ENCODE measurements at regions not wholly inside any gene's neighbourhood (a gene's known extent, or its start where the extent isn't known, plus 50 kb on each side); places are given as distances from the start of the nearest gene placed in this dataset.

DNA sequence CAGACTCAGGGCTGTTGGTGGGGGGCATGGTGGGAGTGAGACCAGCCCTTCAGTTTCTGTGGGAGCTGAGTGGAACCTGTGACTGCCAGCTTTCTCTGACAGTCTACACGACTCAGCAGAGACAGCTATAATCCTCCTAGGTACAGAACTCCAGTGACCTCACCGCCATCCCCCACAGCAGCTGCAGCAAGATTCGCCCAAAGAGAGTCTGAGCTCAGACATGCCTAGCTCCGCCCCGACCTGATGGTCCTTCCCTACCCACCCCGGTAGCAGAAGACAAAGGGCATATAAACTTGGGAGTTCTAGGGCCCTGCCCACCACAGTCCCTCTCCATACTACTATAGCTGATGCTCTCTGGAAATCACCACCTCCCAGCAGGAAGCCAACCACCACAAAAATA is 500.1 kb downstream of the ETV1 start (continued):
- TF ChIP-seq, protein P1, sequence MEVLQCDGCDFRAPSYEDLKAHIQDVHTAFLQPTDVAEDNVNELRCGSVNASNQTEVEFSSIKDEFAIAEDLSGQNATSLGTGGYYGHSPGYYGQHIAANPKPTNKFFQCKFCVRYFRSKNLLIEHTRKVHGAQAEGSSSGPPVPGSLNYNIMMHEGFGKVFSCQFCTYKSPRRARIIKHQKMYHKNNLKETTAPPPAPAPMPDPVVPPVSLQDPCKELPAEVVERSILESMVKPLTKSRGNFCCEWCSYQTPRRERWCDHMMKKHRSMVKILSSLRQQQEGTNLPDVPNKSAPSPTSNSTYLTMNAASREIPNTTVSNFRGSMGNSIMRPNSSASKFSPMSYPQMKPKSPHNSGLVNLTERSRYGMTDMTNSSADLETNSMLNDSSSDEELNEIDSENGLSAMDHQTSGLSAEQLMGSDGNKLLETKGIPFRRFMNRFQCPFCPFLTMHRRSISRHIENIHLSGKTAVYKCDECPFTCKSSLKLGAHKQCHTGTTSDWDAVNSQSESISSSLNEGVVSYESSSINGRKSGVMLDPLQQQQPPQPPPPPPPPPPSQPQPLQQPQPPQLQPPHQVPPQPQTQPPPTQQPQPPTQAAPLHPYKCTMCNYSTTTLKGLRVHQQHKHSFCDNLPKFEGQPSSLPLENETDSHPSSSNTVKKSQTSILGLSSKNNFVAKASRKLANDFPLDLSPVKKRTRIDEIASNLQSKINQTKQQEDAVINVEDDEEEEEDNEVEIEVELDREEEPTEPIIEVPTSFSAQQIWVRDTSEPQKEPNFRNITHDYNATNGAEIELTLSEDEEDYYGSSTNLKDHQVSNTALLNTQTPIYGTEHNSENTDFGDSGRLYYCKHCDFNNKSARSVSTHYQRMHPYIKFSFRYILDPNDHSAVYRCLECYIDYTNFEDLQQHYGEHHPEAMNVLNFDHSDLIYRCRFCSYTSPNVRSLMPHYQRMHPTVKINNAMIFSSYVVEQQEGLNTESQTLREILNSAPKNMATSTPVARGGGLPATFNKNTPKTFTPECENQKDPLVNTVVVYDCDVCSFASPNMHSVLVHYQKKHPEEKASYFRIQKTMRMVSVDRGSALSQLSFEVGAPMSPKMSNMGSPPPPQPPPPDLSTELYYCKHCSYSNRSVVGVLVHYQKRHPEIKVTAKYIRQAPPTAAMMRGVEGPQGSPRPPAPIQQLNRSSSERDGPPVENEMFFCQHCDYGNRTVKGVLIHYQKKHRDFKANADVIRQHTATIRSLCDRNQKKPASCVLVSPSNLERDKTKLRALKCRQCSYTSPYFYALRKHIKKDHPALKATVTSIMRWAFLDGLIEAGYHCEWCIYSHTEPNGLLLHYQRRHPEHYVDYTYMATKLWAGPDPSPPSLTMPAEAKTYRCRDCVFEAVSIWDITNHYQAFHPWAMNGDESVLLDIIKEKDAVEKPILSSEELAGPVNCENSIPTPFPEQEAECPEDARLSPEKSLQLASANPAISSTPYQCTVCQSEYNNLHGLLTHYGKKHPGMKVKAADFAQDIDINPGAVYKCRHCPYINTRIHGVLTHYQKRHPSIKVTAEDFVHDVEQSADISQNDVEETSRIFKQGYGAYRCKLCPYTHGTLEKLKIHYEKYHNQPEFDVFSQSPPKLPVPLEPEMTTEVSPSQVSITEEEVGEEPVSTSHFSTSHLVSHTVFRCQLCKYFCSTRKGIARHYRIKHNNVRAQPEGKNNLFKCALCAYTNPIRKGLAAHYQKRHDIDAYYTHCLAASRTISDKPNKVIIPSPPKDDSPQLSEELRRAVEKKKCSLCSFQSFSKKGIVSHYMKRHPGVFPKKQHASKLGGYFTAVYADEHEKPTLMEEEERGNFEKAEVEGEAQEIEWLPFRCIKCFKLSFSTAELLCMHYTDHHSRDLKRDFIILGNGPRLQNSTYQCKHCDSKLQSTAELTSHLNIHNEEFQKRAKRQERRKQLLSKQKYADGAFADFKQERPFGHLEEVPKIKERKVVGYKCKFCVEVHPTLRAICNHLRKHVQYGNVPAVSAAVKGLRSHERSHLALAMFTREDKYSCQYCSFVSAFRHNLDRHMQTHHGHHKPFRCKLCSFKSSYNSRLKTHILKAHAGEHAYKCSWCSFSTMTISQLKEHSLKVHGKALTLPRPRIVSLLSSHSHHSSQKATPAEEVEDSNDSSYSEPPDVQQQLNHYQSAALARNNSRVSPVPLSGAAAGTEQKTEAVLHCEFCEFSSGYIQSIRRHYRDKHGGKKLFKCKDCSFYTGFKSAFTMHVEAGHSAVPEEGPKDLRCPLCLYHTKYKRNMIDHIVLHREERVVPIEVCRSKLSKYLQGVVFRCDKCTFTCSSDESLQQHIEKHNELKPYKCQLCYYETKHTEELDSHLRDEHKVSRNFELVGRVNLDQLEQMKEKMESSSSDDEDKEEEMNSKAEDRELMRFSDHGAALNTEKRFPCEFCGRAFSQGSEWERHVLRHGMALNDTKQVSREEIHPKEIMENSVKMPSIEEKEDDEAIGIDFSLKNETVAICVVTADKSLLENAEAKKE (CRISPR knock-in tag; IDR thresholded peaks at IDR 0.05): no peak
- TF ChIP-seq STAT1 (IDR thresholded peaks at IDR 0.05; ENCODE audit: unreplicated experiment): no peak
- no peak for TF ChIP-seq CREB1 (CRISPR knock-in tag; IDR thresholded peaks at IDR 0.05; ENCODE audit: low read depth)
- no peak for TF ChIP-seq POLR2AphosphoS5 (IDR thresholded peaks at IDR 0.05; ENCODE audit: low read depth)
- TF ChIP-seq, protein P2, sequence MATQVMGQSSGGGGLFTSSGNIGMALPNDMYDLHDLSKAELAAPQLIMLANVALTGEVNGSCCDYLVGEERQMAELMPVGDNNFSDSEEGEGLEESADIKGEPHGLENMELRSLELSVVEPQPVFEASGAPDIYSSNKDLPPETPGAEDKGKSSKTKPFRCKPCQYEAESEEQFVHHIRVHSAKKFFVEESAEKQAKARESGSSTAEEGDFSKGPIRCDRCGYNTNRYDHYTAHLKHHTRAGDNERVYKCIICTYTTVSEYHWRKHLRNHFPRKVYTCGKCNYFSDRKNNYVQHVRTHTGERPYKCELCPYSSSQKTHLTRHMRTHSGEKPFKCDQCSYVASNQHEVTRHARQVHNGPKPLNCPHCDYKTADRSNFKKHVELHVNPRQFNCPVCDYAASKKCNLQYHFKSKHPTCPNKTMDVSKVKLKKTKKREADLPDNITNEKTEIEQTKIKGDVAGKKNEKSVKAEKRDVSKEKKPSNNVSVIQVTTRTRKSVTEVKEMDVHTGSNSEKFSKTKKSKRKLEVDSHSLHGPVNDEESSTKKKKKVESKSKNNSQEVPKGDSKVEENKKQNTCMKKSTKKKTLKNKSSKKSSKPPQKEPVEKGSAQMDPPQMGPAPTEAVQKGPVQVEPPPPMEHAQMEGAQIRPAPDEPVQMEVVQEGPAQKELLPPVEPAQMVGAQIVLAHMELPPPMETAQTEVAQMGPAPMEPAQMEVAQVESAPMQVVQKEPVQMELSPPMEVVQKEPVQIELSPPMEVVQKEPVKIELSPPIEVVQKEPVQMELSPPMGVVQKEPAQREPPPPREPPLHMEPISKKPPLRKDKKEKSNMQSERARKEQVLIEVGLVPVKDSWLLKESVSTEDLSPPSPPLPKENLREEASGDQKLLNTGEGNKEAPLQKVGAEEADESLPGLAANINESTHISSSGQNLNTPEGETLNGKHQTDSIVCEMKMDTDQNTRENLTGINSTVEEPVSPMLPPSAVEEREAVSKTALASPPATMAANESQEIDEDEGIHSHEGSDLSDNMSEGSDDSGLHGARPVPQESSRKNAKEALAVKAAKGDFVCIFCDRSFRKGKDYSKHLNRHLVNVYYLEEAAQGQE (IDR thresholded peaks at IDR 0.05; ENCODE audit: unreplicated experiment): no peak
- TF ChIP-seq, protein P3, sequence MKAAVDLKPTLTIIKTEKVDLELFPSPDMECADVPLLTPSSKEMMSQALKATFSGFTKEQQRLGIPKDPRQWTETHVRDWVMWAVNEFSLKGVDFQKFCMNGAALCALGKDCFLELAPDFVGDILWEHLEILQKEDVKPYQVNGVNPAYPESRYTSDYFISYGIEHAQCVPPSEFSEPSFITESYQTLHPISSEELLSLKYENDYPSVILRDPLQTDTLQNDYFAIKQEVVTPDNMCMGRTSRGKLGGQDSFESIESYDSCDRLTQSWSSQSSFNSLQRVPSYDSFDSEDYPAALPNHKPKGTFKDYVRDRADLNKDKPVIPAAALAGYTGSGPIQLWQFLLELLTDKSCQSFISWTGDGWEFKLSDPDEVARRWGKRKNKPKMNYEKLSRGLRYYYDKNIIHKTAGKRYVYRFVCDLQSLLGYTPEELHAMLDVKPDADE (IDR thresholded peaks at IDR 0.05): no peak
- no peak for TF ChIP-seq NANOG (IDR thresholded peaks at IDR 0.05; ENCODE audit: borderline replicate concordance)
- no peak for TF ChIP-seq EZH2phosphoT487 (IDR thresholded peaks at IDR 0.05; ENCODE audit: unreplicated experiment)
- no peak for TF ChIP-seq JUNB (IDR thresholded peaks at IDR 0.05; ENCODE audit: unreplicated experiment)
- no peak for TF ChIP-seq ZNF331 (CRISPR knock-in tag; IDR thresholded peaks at IDR 0.05; ENCODE audit: low read depth)
- no peak for TF ChIP-seq ZNF114 (CRISPR knock-in tag; IDR thresholded peaks at IDR 0.05)

All from GM23338 (cell line).